22Rv1 (cell line): ENCODE measurements at regions not wholly inside any gene's neighbourhood (a gene's known extent, or its start where the extent isn't known, plus 50 kb on each side); places are given as distances from the start of the nearest gene placed in this dataset.

Source experiments
- CTCF ChIP-seq: fragments of 450-650 bp; IDR thresholded peaks from 2 replicates; pipeline ENCODE4 v1.5.1; 2017; ENCODE audit warnings: mild to moderate bottlenecking
- ZFX ChIP-seq: fragments of 450-650 bp; IDR thresholded peaks from 2 replicates; pipeline ENCODE4 v1.6.1; 2017; ENCODE audit warnings: antibody characterized with exemption, borderline replicate concordance

GRCh38 chr2:144587306-144587705, 67.4 kb upstream of the ZEB2 start:
- TF ChIP-seq ZFX = no peak
- TF ChIP-seq CTCF = no peak
